Esophagus squamous epithelium (tissue), 4 donors: ENCODE measurements at regions not wholly inside any gene's neighbourhood (a gene's known extent, or its start where the extent isn't known, plus 50 kb on each side); places are given as distances from the start of the nearest gene placed in this dataset.

Experiments used
- POLR2A ChIP-seq, 4 donors: fragments of 450-650 bp; IDR thresholded peaks; one replicate each; pipeline ENCODE4 v1.6.1; 2017; ENCODE audit warnings: antibody characterized with exemption in 4 of 4, mild to moderate bottlenecking in 4 of 4, moderate library complexity in 3 of 4
- TF ChIP-seq, protein P1 (sequence below), 6 experiments: fragments of 450-650 bp in 4 of 6; fragments of 200-600 bp in 2 of 6; sonication (generic) in 2 of 6; IDR thresholded peaks; one replicate each; pipeline ENCODE4 v1.5.1; 2016 to 2019; ENCODE audit warnings: antibody characterized with exemption in 6 of 6, mild to moderate bottlenecking in 4 of 6, moderate library complexity in 4 of 6

DNA sequence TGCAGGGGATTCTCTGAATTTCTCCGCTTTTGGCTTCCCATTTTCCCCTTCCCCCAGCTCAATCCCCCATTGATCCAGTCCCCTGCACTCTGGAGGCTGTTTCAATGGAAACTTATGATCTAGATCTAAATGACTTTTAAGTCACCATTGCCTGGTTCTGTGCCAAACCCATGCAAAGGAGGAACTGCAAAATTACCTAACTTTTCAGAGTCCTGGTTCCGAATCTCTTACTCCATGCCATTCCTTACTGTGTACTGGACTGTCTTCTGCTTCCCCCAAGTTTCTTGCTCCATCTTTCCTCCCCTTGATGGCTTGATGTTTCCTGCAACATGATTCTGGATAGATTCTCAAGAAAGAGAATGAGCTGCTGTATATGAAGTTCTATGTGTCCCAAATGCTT is 327.8 kb downstream of the MIAT start:
- TF ChIP-seq, protein P1, sequence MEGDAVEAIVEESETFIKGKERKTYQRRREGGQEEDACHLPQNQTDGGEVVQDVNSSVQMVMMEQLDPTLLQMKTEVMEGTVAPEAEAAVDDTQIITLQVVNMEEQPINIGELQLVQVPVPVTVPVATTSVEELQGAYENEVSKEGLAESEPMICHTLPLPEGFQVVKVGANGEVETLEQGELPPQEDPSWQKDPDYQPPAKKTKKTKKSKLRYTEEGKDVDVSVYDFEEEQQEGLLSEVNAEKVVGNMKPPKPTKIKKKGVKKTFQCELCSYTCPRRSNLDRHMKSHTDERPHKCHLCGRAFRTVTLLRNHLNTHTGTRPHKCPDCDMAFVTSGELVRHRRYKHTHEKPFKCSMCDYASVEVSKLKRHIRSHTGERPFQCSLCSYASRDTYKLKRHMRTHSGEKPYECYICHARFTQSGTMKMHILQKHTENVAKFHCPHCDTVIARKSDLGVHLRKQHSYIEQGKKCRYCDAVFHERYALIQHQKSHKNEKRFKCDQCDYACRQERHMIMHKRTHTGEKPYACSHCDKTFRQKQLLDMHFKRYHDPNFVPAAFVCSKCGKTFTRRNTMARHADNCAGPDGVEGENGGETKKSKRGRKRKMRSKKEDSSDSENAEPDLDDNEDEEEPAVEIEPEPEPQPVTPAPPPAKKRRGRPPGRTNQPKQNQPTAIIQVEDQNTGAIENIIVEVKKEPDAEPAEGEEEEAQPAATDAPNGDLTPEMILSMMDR (IDR thresholded peaks at IDR 0.05): no peak
- TF ChIP-seq POLR2A (IDR thresholded peaks at IDR 0.05): no peak
